OCI-LY7 (cell line): ENCODE measurements at regions not wholly inside any gene's neighbourhood (a gene's known extent, or its start where the extent isn't known, plus 50 kb on each side); places are given as distances from the start of the nearest gene placed in this dataset.
A peak's percentile ranks its signal among the peaks of the same experiment; 100 is the strongest.

ENCODE experiments used
- BruUV-seq: library from RNA; stranded (reverse); fragments of 400-500 nt; replicated peaks from 2 replicates; lab custom pipeline; 2021; lab: Mats Ljungman, UMichigan
- CTCF ChIA-PET: fragments of 300-600 bp; sonication (Branson Sonifier 250); formaldehyde crosslinking; loops from one replicate; lab custom pipeline; 2022; ENCODE audit warnings: antibody characterized with exemption; ENCODE audit not compliant: unreplicated experiment; lab: Charles Lee
- POLR2A ChIA-PET: fragments of 300-600 bp; sonication (Branson Sonifier 250); formaldehyde crosslinking; loops from one replicate; lab custom pipeline; 2022; ENCODE audit warnings: antibody characterized with exemption; lab: Charles Lee
- DNase-seq: peaks from one replicate; pipeline ENCODE4 v3.0.0-alpha.2; 2015; ENCODE audit warnings: low spot score
- H2AFZ ChIP-seq: fragments of 200-600 bp; sonication (generic), shearing (Covaris generic); 2 replicates; pipeline ENCODE4 v1.6.1; 2014; ENCODE audit warnings: mild to moderate bottlenecking, antibody characterized with exemption, low read length, moderate library complexity
- H3K27ac ChIP-seq: fragments of 200-600 bp; sonication (generic); 2 replicates; pipeline ENCODE4 v1.5.1; 2014; ENCODE audit warnings: mixed run types, low read depth, mild to moderate bottlenecking, moderate library complexity, low read length, inconsistent platforms; ENCODE audit not compliant: poor library complexity, severe bottlenecking
- H3K36me3 ChIP-seq: fragments of 200-600 bp; sonication (generic); 2 replicates; pipeline ENCODE4 v1.6.1; 2014; ENCODE audit warnings: mild to moderate bottlenecking, antibody characterized with exemption, low read length, moderate library complexity, mixed read lengths; ENCODE audit not compliant: insufficient read depth
- H3K4me1 ChIP-seq: fragments of 200-600 bp; sonication (generic); 2 replicates; pipeline ENCODE4 v1.5.1; 2014; ENCODE audit warnings: mild to moderate bottlenecking, low read length; ENCODE audit not compliant: insufficient read depth, poor library complexity, severe bottlenecking
- H3K4me2 ChIP-seq: fragments of 200-600 bp; sonication (generic); 2 replicates; pipeline ENCODE4 v1.6.1; 2014; ENCODE audit warnings: mild to moderate bottlenecking, low read length
- H3K4me3 ChIP-seq: fragments of 200-600 bp; sonication (generic); 2 replicates; pipeline ENCODE4 v1.5.1; 2014; ENCODE audit warnings: mild to moderate bottlenecking, low read depth, low read length; ENCODE audit not compliant: poor library complexity, severe bottlenecking
- H3K79me2 ChIP-seq: fragments of 200-600 bp; sonication (generic); 2 replicates; pipeline ENCODE4 v1.6.1; 2016; ENCODE audit warnings: low read depth, mild to moderate bottlenecking, low read length, moderate library complexity, mixed read lengths; ENCODE audit not compliant: insufficient read depth
- H3K9me2 ChIP-seq: fragments of 200-600 bp; sonication (generic); 2 replicates; pipeline ENCODE4 v1.6.1; 2016; ENCODE audit warnings: mild to moderate bottlenecking, low read length, mixed read lengths; ENCODE audit not compliant: insufficient read depth
- H3K9me3 ChIP-seq: fragments of 200-600 bp; sonication (generic); 2 replicates; pipeline ENCODE4 v1.6.1; 2014; ENCODE audit warnings: mild to moderate bottlenecking, mixed run types, low read length, mixed read lengths
- H4K20me1 ChIP-seq: fragments of 200-600 bp; sonication (generic); 2 replicates; pipeline ENCODE4 v1.6.1; 2014; ENCODE audit warnings: mild to moderate bottlenecking, antibody characterized with exemption, low read length, moderate library complexity, mixed read lengths; ENCODE audit not compliant: insufficient read depth
- EZH2phosphoT487 ChIP-seq: fragments of 200-600 bp; sonication (generic); IDR thresholded peaks from 2 replicates; pipeline ENCODE4 v1.6.1; 2018; ENCODE audit warnings: low read depth, borderline replicate concordance, mild to moderate bottlenecking, mixed run types, antibody characterized with exemption, low read length, moderate library complexity, mixed read lengths
- intact Hi-C: fragments of 100-400 bp; cut with micrococcal nuclease; formaldehyde crosslinking; loops from one replicate; pipeline ENCODE4 v1.10.0; 2022; ENCODE audit not compliant: unreplicated experiment
- TF ChIP-seq, protein P1 (sequence below): fragments of 200-600 bp; sonication (generic); conservative IDR thresholded peaks from 2 replicates; pipeline ENCODE4 v1.5.1; 2014; ENCODE audit warnings: mild to moderate bottlenecking, antibody characterized with exemption, low read length, moderate library complexity, mixed read lengths

DNA sequence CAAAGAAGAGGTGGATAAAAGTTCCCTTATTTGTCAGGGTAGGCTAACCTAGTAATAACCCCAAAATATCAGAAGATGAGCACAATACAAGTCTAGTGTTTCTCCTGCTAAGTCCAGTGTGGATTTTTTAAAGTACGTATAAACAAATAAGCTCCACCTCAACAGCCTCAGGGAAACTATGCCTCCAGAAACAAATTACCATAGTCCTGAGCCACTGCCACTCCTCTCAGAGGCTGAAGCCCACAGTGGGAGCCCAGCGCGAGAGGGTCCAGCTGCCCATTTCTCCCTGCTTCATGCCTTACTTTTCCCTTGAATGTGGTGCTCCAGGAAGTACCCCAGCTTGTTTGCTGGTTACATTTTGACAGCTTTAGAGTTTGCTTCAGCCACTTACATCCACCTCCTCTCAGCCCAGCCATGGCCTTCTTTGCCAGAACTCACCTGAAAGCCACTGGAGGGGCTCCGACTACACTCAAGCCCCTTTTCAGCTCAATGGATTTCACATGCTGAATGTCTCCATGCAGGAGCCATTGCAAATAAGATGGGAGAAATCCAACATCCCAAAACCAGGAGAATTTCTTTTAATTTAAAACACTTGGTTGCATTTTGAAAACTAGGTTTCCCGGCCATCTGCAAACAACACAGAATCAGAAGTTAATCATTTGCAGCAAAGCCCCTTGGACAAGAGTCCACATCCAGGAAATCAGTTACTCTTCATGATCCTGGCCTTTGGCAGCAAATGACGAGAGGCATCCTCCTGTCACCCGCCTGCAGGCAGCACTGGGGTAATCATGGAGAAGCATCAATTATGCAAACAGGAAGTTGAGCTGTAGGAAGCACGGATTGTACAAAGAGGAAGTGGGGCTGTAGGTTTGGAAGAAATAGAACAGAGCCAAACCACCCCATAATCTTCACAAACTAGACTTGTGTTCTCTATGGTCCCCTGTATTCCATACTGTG is 138.1 kb downstream of the HERPUD2 start:
- POLR2A ChIA-PET, result no interaction called here
- intact Hi-C loops, result loop anchor here (10.0 kb wide), 1 partner anchor 348 kb away; no protein-coding TSS in a partner anchor
- Histone ChIP-seq H3K27ac (no peak overlapping the region), H2AFZ (peak overlapping the region; percentile 40; the same call in 1 of the 2 replicates), H3K36me3 (no peaks in the 10 kb centered on the region), H3K4me1 (no peaks in the 10 kb centered on the region), H3K4me2 (no peak overlapping the region), H3K79me2 (no peaks in the 10 kb centered on the region), H4K20me1 (no peaks in the 10 kb centered on the region), H3K4me3 (no peak overlapping the region), H3K9me2 (no peaks in the 10 kb centered on the region), H3K9me3 (no peaks in the 10 kb centered on the region)
- CTCF ChIA-PET, result no interaction called here
- no TSS peak for BruUV-seq
- TF ChIP-seq EZH2phosphoT487, result no peak
- TF ChIP-seq, protein P1, sequence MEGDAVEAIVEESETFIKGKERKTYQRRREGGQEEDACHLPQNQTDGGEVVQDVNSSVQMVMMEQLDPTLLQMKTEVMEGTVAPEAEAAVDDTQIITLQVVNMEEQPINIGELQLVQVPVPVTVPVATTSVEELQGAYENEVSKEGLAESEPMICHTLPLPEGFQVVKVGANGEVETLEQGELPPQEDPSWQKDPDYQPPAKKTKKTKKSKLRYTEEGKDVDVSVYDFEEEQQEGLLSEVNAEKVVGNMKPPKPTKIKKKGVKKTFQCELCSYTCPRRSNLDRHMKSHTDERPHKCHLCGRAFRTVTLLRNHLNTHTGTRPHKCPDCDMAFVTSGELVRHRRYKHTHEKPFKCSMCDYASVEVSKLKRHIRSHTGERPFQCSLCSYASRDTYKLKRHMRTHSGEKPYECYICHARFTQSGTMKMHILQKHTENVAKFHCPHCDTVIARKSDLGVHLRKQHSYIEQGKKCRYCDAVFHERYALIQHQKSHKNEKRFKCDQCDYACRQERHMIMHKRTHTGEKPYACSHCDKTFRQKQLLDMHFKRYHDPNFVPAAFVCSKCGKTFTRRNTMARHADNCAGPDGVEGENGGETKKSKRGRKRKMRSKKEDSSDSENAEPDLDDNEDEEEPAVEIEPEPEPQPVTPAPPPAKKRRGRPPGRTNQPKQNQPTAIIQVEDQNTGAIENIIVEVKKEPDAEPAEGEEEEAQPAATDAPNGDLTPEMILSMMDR, result no peak
- no peak for DNase-seq

DNA sequence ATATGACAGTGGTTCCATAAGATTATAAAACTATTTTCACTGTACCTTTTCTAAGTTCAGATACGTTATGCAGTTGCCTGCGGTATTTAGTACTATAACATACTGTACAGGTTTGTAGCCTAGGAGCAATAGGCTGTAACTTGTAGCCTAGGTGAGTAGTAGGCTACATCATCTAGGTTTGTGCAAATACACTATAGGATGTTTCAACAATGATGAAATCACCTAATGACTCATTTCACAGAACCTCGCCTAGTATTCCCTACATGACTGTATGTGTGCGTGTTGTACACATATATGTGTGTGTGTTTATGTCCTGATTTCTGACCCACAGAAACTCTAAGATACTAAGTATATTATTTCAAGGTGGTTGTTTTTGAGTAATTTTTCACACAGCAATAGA is 139.0 kb downstream of the HERPUD2 start:
- no peaks in the 10 kb centered on the region for H3K9me2 ChIP-seq
- DNase-seq, result no peak
- no peak overlapping the region for H3K27ac ChIP-seq
- H3K79me2 ChIP-seq, result no peaks in the 10 kb centered on the region
- ChIA-PET CTCF (no interaction called here), POLR2A (no interaction called here)
- no peaks in the 10 kb centered on the region for H3K36me3 ChIP-seq
- no peak overlapping the region for H2AFZ ChIP-seq
- H3K4me1 ChIP-seq, result no peaks in the 10 kb centered on the region
- intact Hi-C loops, result loop anchor here (10.0 kb wide), 1 partner anchor 349 kb away; no protein-coding TSS in a partner anchor
- no peak overlapping the region for H3K4me3 ChIP-seq
- no peak overlapping the region for H3K4me2 ChIP-seq
- TF ChIP-seq EZH2phosphoT487, result no peak
- TF ChIP-seq, protein P1, result no peak
- no peaks in the 10 kb centered on the region for H4K20me1 ChIP-seq
- BruUV-seq, result no TSS peak
- H3K9me3 ChIP-seq, result no peaks in the 10 kb centered on the region

DNA sequence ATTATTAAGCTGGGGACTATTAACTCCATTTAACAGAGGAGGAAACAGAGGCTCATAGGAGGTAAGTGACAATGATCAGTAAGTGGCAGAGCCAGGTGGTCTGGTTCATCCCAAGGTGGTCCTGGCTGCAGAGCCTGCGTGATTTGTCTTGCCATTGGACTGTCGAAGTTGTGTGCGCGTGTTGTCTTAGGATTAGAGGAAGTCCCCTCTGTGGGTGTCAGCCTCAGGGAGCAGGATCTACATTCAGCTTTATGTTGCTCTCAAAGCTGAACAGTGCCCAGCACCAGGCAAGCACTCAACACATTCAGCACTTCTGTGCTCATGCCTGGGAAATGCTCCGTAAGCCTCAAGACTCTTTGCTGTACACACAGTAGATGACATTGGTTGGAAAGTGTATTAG is 139.5 kb downstream of the HERPUD2 start:
- no peak for DNase-seq

More for the DNA sequence above, 139.5 kb downstream of the HERPUD2 start:
- H4K20me1 ChIP-seq, result no peaks in the 10 kb centered on the region
- no peak overlapping the region for H3K4me3 ChIP-seq
- H3K27ac ChIP-seq, result no peak overlapping the region
- H3K79me2 ChIP-seq, result no peaks in the 10 kb centered on the region
- no peak overlapping the region for H2AFZ ChIP-seq
- H3K4me2 ChIP-seq, result no peak overlapping the region
- ChIA-PET CTCF (no interaction called here), POLR2A (no interaction called here)
- intact Hi-C loops, result loop anchor here (10.0 kb wide), 1 partner anchor 349 kb away; no protein-coding TSS in a partner anchor
- H3K36me3 ChIP-seq, result no peaks in the 10 kb centered on the region
- no peaks in the 10 kb centered on the region for H3K9me2 ChIP-seq
- no peaks in the 10 kb centered on the region for H3K4me1 ChIP-seq
- no peak for TF ChIP-seq EZH2phosphoT487
- TF ChIP-seq, protein P1, result no peak
- no TSS peak for BruUV-seq
- H3K9me3 ChIP-seq, result no peaks in the 10 kb centered on the region
